Body of pancreas (tissue), 4 donors: ENCODE measurements at regions not wholly inside any gene's neighbourhood (a gene's known extent, or its start where the extent isn't known, plus 50 kb on each side); places are given as distances from the start of the nearest gene placed in this dataset. TPM values are rescaled to one million over a fixed set of nuclear protein-coding genes. Genes with fewer than 3 reads are reported as not detected.

Experiments
- ATAC-seq: fragments of 150-250 bp; one replicate; pipeline ENCODE4 v1.9.1; 2016
- DNase-seq, 4 donors: peaks; one replicate each; pipeline ENCODE4 v3.0.0-alpha.2; 2019
- H3K27ac ChIP-seq, 4 donors: fragments of 200-600 bp; sonication (generic); 1 replicate in 3 of 4; 2 replicates in 1 of 4; pipeline versions ENCODE4 v1.5.1 to v1.6.1; 2016 to 2019; ENCODE audit warnings: mild to moderate bottlenecking in 1 of 4, mixed read lengths in 1 of 4, moderate library complexity in 1 of 4
- H3K27me3 ChIP-seq, 2 donors: fragments of 200-600 bp; sonication (generic); one replicate each; pipeline ENCODE4 v1.6.0; 2016; ENCODE audit warnings: mild to moderate bottlenecking in 1 of 2
- H3K36me3 ChIP-seq, 2 donors: fragments of 200-600 bp; sonication (generic); replicated peaks in 1 of 2; 2 replicates each; pipeline ENCODE4 v1.5.1; 2016; ENCODE audit warnings: low read depth in 2 of 2; ENCODE audit not compliant: insufficient read depth in 1 of 2
- H3K4me1 ChIP-seq: fragments of 200-600 bp; sonication (generic); one replicate; pipeline ENCODE4 v1.6.0; 2016
- H3K4me3 ChIP-seq, 2 donors: fragments of 200-600 bp; sonication (generic); 1 replicate in 1 of 2; 2 replicates in 1 of 2; pipeline ENCODE4 v1.5.1; 2016 to 2019
- H3K9me3 ChIP-seq, 3 donors: fragments of 200-600 bp; sonication (generic); 1 replicate in 2 of 3; 2 replicates in 1 of 3; pipeline ENCODE4 v1.5.1; 2016
- CTCF ChIP-seq, 7 experiments: fragments of 450-650 bp in 4 of 7; fragments of 200-600 bp in 3 of 7; sonication (generic) in 3 of 7; IDR thresholded peaks; one replicate each; pipeline ENCODE4 v1.5.1; 2016 to 2019; ENCODE audit warnings: antibody characterized with exemption in 7 of 7
- POLR2A ChIP-seq, 3 donors: fragments of 450-650 bp; IDR thresholded peaks; one replicate each; pipeline ENCODE4 v1.6.1; 2016; ENCODE audit warnings: antibody characterized with exemption in 3 of 3, mild to moderate bottlenecking in 2 of 3
- WGBS, 2 donors: methylation state at CpG; one replicate each; pipeline ENCODE4 v1.1.5; 2017; 5-methylcytosine and 5-hydroxymethylcytosine counted together
- intact Hi-C: fragments of 100-400 bp; cut with DNase I; formaldehyde crosslinking; loops from one replicate; pipeline ENCODE4 v1.15.1; 2023
- microRNA counts, 2 donors: library from miRNA; unstranded; fragments of <30 nt; microRNA quantifications; one replicate each; lab custom pipeline; 2017
- microRNA-seq, 2 donors: library from miRNA; unstranded; fragments of <30 nt; microRNA quantifications; one replicate each; pipeline ENCODE4, GENCODE V29; 2016; ENCODE audit warnings: borderline number of aligned reads in 2 of 2, borderline replicate concordance in 2 of 2
- small RNA-seq: library from RNA; depleted of rRNA; stranded (forward); fragments of <200 nt; gene quantifications from one replicate; pipeline ENCODE3, GENCODE V24; 2016

DNA sequence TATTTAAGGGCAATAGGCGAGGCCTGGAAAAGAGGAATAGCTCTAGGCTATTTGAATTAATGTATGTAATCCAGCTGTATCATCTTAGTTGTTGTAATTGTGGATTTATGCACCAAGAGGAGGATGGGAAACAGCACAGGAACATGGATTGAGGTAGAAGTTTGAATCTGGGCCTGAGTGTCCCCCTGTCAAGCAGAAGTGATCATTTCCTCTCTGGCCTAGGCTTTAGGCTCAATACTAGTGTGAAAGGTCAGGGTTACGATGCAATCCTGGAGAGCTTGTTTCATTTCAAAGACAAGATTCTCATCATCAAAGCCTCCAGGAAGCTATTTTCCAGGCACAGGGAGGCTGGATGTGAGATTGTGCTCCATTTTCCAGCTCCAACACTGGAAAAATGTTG is 77.9 kb upstream of the HSD17B12 start:
- no peaks in the 10 kb centered on the region for H3K36me3 ChIP-seq
- no peaks in the 10 kb centered on the region for H3K27me3 ChIP-seq
- DNase-seq = no peak
- no peaks in the 10 kb centered on the region for H3K9me3 ChIP-seq
- no peaks in the 10 kb centered on the region for H3K4me1 ChIP-seq
- 76 to 77% methylated on average over 2 of the region's 2 CpGs for WGBS, 2 donors
- intact Hi-C loops = no loop called here
- no peak overlapping the region for H3K4me3 ChIP-seq
- ATAC-seq = no peak
- TF ChIP-seq CTCF (IDR thresholded peaks at IDR 0.05) (no peak), POLR2A (IDR thresholded peaks at IDR 0.05) (no peak)
- no peak overlapping the region for H3K27ac ChIP-seq

GRCh38 chr11:43614214-43614613 is 66.3 kb upstream of the HSD17B12 start:
- Histone ChIP-seq H3K4me3 (no peak overlapping the region), H3K27me3 (no peaks in the 10 kb centered on the region), H3K27ac (no peak overlapping the region), H3K4me1 (no peaks in the 10 kb centered on the region), H3K36me3 (no peaks in the 10 kb centered on the region), H3K9me3 (peaks cover 0 to 6% (median 0%) of the 10 kb centered on the region in 3 donors)
- TF ChIP-seq CTCF (IDR thresholded peaks at IDR 0.05) = no peak
- TF ChIP-seq POLR2A (IDR thresholded peaks at IDR 0.05) = no peak
- no peak for DNase-seq
- no peak for ATAC-seq
- WGBS, 2 donors = 57 to 62% methylated on average over 2 of the region's 2 CpGs
- intact Hi-C loops = no loop called here

DNA sequence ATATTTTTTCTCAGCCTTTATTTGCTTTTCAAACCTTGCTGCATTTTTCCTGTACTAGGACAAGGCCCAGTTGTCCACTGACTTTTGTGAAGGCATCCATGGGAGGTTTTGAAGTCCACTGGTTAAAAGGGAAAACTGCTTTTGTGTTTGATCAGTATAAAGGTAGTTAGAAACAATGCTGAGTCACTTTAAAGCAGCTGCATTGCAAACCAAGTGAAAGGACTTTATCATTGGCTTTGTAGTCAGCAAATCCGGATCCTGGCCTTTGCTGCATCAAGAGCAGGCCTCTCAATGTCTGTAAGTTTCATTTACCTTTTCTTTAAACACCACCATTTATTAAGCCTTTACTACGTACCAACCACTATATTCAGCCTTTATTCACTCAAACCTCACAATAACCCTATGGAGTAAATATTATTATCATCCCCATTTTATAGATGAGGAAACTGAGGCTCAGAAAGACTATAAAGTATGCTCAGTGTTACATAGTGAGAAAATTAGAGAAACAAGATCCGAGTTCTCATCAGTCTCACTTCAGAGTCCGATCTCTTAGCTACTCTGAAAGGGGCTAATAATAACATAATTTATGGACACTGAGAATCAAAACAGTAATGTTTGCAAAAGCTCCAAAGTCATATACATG is 60.6 kb upstream of the HSD17B12 start:
- Histone ChIP-seq H3K4me1 (no peaks in the 10 kb centered on the region), H3K4me3 (no peak overlapping the region), H3K27me3 (no peaks in the 10 kb centered on the region), H3K27ac (no peak overlapping the region), H3K36me3 (no peaks in the 10 kb centered on the region), H3K9me3 (peaks cover 0 to 6% (median 0%) of the 10 kb centered on the region in 3 donors)
- DNase-seq (no peak), ATAC-seq (no peak)
- WGBS, 2 donors = 77 to 80% methylated on average over 4 of the region's 4 CpGs
- intact Hi-C loops = no loop called here
- TF ChIP-seq CTCF (IDR thresholded peaks at IDR 0.05) (no peak), POLR2A (IDR thresholded peaks at IDR 0.05) (no peak)

DNA sequence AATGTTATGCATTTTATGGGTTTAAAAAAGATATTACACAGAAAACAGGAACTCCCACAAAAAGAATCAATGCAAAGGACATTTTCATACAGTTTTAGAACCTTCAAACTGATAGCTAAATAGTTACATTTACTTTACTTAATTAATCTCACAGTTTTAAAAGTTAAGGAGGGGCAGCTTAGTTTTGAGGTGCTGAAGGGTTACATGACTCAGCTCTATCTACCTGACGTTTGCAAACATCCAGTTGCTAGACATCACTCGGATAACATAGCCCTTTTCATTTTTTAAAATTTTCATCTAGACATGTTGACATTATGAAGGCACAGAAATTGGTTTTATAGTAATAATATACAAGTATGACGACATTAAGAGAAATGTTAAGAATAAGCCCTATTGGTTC is 53.7 kb upstream of the HSD17B12 start:
- peaks cover 0 to 6% of the 10 kb centered on the region in 2 donors for H3K27me3 ChIP-seq
- ATAC-seq (no peak), DNase-seq (no peak)
- no peaks in the 10 kb centered on the region for H3K9me3 ChIP-seq
- intact Hi-C loops = no loop called here
- no peak overlapping the region for H3K4me3 ChIP-seq
- H3K4me1 ChIP-seq = no peaks in the 10 kb centered on the region
- no peak overlapping the region for H3K27ac ChIP-seq
- WGBS, 2 donors = 34 to 43% methylated on average over 3 of the region's 3 CpGs
- TF ChIP-seq CTCF (IDR thresholded peaks at IDR 0.05) (no peak), POLR2A (IDR thresholded peaks at IDR 0.05) (no peak)
- H3K36me3 ChIP-seq = no peaks in the 10 kb centered on the region

MicroRNAs in the stretch of these regions (microRNA counts, 767-probe panel; counts per million panel counts)
- microRNA hsa-miR-129-2-3p (lab: Ali Mortazavi, UCI) (0 to 736 counts per million in 2 donors), microRNA hsa-miR-129-5p (lab: Ali Mortazavi, UCI) (0 to 736 counts per million in 2 donors), microRNA hsa-miR-670 (lab: Ali Mortazavi, UCI) (0 to 736 counts per million in 2 donors)

Small RNAs in the stretch of these regions (microRNA-seq; reads per million reads assigned to microRNA genes)
- gene MIR129-2 = 13.0 to 22.8 reads per million in 2 donors
- 2.3 to 3.1 reads per million in 2 donors for gene MIR670

Small RNAs in the stretch of these regions (small RNA-seq; reads per million reads assigned to genes)
- not detected for gene MIR129-2
- gene MIR670 = not detected
